Transverse colon (tissue), 3 donors: ENCODE measurements at regions not wholly inside any gene's neighbourhood (a gene's known extent, or its start where the extent isn't known, plus 50 kb on each side); places are given as distances from the start of the nearest gene placed in this dataset.

Experiments
- POLR2A ChIP-seq: fragments of 450-650 bp; IDR thresholded peaks from one replicate; pipeline ENCODE4 v1.6.1; 2016; ENCODE audit warnings: antibody characterized with exemption, mild to moderate bottlenecking, moderate library complexity
- POLR2AphosphoS5 ChIP-seq, 3 donors: sonication (generic); formaldehyde crosslinking; IDR thresholded peaks; one replicate each; pipeline ENCODE4 v1.6.1; 2016; ENCODE audit warnings: antibody characterized with exemption in 3 of 3

DNA sequence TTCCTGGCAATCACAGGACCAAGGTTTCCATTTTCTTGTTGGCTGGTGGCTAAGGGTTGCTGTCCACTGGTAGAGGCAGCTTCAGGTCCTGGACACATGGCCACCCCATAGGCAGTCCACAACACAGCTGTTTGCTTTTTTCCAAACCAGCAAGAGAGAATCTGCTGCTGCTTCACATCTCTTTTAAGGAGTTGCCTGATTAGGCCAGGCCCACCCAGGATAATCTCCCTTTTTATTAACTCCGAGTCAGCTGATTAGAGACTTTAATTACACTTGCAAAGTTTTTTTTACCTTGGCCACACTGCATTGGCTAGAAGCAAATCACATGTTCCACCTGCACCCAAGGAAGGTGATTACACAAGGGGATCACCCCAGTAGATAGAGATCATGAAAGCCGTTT, 106.6 kb upstream of the IRX6 start:
- no peak for TF ChIP-seq POLR2AphosphoS5 (IDR thresholded peaks at IDR 0.05)
- TF ChIP-seq POLR2A: no peak
